ENCODE measurements at regions not wholly inside any gene's neighbourhood (a gene's known extent, or its start where the extent isn't known, plus 50 kb on each side); places are given as distances from the start of the nearest gene placed in this dataset.

- Mint-ChIP-seq H3K27ac (ENCODE audit: unreplicated experiment) (no peak overlapping the region), H3K4me3 (no peak overlapping the region), H3K36me3 (ENCODE audit: low read depth) (no peaks in the 10 kb centered on the region), H3K27me3 (ENCODE audit: low read depth) (no peaks in the 10 kb centered on the region), H3K4me1 (no peaks in the 10 kb centered on the region), H3K9me3 (peaks cover 7% of the 10 kb centered on the region)
- DNase-seq (ENCODE audit: low read depth, low spot score): no peak
- TF ChIP-seq CTCF (conservative IDR thresholded peaks at IDR 0.05): no peak
Observed at GRCh38 chr13:88329066-88329465, 657.9 kb downstream of the SLITRK5 start.

- no peak for TF ChIP-seq CTCF (conservative IDR thresholded peaks at IDR 0.05)
- H3K27me3 Mint-ChIP-seq (ENCODE audit: low read depth): no peaks in the 10 kb centered on the region
- no peak overlapping the region for H3K27ac Mint-ChIP-seq (ENCODE audit: unreplicated experiment)
- peaks cover 8% of the 10 kb centered on the region for H3K9me3 Mint-ChIP-seq
- DNase-seq (ENCODE audit: low read depth, low spot score): no peak
- no peaks in the 10 kb centered on the region for H3K4me1 Mint-ChIP-seq
- H3K36me3 Mint-ChIP-seq (ENCODE audit: low read depth): peaks cover under 1% of the 10 kb centered on the region
- no peak overlapping the region for H3K4me3 Mint-ChIP-seq
Observed at GRCh38 chr13:88339271-88339741, 668.1 kb downstream of the SLITRK5 start.

- H3K27ac Mint-ChIP-seq (ENCODE audit: unreplicated experiment): no peak overlapping the region
- no peak for DNase-seq (ENCODE audit: low read depth, low spot score)
- H3K36me3 Mint-ChIP-seq (ENCODE audit: low read depth): peaks cover 3% of the 10 kb centered on the region
- peaks cover 10% of the 10 kb centered on the region for H3K9me3 Mint-ChIP-seq
- H3K4me1 Mint-ChIP-seq: no peaks in the 10 kb centered on the region
- no peak for TF ChIP-seq CTCF (conservative IDR thresholded peaks at IDR 0.05)
- no peaks in the 10 kb centered on the region for H3K27me3 Mint-ChIP-seq (ENCODE audit: low read depth)
- no peak overlapping the region for H3K4me3 Mint-ChIP-seq
Observed at GRCh38 chr13:88345171-88345847, 674.1 kb downstream of the SLITRK5 start.

GRCh38 chr13:88360761-88361160 is 689.6 kb downstream of the SLITRK5 start:
- TF ChIP-seq CTCF (conservative IDR thresholded peaks at IDR 0.05): no peak
- DNase-seq (ENCODE audit: low read depth, low spot score): no peak
- H3K36me3 Mint-ChIP-seq (ENCODE audit: low read depth): no peaks in the 10 kb centered on the region
- peaks cover 2% of the 10 kb centered on the region for H3K9me3 Mint-ChIP-seq
- H3K4me3 Mint-ChIP-seq: no peak overlapping the region
- H3K27me3 Mint-ChIP-seq (ENCODE audit: low read depth): no peaks in the 10 kb centered on the region
- H3K27ac Mint-ChIP-seq (ENCODE audit: unreplicated experiment): no peak overlapping the region
- no peaks in the 10 kb centered on the region for H3K4me1 Mint-ChIP-seq

- Mint-ChIP-seq H3K4me3 (no peak overlapping the region), H3K27ac (ENCODE audit: unreplicated experiment) (no peak overlapping the region), H3K9me3 (peaks cover 2% of the 10 kb centered on the region), H3K4me1 (no peaks in the 10 kb centered on the region), H3K36me3 (ENCODE audit: low read depth) (no peaks in the 10 kb centered on the region), H3K27me3 (ENCODE audit: low read depth) (no peaks in the 10 kb centered on the region)
- no peak for TF ChIP-seq CTCF (conservative IDR thresholded peaks at IDR 0.05)
- no peak for DNase-seq (ENCODE audit: low read depth, low spot score)
Observed at GRCh38 chr13:88369866-88370265, 698.7 kb downstream of the SLITRK5 start.
